ENCODE measurements at regions not wholly inside any gene's neighbourhood (a gene's known extent, or its start where the extent isn't known, plus 50 kb on each side); places are given as distances from the start of the nearest gene placed in this dataset.

DNA sequence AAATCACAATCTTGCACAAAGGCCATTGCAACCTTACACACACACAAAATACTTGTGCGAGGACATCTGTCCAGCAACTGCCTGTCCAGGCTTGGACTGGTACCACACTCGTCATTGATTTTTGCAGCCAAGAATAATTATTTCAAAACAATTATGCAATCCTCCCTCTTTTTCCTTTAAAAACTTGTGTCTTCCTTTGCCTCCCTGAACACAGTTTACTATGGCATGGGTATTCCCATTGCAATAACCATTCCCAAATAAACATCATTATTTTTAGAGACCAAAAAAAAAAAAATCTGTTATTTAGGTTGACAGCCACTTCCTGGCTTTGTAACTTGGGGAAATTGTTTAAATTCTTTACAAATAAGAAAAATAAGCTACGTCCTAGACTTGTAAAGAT lies 54.0 kb downstream of the C11orf91 start:
- no peak for DNase-seq (ENCODE audit: low read depth in 3 of 3)

DNA sequence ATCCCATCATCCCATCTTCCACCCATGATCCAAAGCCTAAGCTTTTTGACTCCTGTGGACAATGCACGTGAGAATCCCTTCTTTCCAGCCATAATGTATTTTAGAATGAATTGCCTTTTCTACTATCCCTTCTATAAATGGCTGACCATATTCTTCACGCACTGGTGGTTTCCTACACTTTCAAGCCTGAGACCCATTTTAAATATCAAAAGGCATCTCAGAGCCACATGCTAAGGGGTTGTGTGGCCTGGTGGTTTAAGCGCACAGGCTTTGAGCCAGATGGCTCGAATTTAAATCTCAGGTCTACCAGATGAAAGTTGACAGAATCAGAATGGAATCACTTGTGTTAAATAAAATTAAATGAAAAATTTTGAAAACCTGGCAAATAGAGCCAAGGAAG lies 54.5 kb downstream of the C11orf91 start:
- DNase-seq (ENCODE audit: low read depth in 3 of 3): no peak

DNA sequence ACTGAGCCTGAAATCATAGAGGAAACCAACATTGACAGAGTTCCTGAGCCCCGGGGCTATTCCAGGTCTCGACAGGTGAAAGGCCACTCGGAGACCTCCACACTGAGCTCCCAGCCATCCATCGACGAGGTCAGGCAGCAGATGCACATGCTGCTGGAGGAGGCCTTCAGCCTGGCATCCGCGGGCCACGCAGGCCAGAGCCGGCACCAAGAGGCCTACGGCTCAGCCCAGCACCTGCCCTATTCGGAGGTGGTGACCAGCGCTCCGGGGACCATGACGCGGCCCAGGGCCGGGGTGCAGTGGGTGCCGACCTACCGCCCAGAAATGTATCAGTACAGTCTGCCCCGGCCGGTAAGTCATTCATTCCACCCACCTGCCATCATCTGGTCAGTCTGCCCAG lies 54.9 kb downstream of the C11orf91 start:
- DNase-seq (ENCODE audit: low read depth in 3 of 3): no peak

DNA sequence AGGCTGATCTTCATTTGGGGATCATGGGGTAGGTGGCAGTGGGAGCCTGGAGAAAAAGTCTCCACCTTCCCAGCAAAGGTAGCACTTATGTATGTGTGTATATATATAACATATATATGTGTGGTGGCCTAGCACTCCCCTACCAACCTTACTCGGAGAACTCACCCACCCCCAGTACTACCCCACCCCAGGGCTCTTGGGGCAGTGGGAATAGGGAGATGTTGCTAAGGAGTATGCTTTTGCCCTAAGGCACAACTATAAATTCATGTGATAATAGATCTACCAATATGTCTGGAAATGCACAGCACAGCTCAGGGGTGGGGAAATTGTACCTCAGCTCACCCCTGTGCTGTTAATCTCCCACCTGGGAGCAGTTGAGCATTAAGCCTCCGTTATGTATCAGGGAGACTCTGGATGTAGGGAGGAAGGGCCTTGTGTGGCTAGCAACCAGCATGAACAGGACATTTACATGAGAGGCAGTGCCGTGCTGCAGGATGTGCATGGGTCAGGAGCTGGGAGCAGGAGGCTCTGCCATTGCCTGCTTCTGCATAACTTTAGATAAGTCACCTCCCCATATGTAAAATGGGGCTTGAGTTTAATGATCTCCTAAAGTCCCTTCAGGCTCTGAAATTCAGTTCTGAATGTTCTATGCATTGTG lies 57.3 kb downstream of the C11orf91 start:
- no peak for DNase-seq (ENCODE audit: low read depth in 3 of 3)

DNA sequence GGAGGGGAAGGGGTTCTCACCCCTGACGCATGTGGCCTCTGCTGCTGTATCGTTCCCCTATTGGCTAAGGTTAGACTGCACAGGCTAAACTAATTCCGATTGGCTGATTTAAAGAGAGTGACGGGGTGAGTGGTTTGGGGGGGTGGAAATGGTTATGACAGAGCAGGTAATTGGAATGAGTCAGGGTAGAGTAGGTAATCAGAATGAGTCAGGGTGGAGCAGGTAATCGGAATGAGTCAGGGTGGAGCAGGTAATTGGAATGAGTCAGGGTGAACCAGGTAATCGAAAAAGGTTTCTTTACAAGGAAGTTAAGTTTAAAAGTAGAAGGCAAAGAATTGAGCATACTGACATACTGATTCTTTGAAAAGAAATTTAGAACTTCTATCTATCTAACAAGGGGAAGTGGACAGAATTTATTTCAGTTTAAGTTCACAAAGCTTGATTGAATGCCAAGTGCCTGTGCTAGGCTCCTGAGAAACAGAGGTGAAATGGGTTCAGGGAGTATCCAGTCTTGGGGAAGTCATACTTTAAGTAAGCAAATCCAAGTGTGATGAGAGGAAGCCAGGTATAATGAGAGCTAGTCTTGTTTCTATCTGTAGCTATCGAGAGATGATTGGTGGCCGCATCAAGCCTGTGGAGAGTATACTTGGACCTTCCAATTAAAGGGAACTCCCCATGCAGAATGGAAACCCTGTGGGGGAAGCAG lies 58.0 kb downstream of the C11orf91 start:
- no peak for DNase-seq (ENCODE audit: low read depth in 3 of 3)

DNA sequence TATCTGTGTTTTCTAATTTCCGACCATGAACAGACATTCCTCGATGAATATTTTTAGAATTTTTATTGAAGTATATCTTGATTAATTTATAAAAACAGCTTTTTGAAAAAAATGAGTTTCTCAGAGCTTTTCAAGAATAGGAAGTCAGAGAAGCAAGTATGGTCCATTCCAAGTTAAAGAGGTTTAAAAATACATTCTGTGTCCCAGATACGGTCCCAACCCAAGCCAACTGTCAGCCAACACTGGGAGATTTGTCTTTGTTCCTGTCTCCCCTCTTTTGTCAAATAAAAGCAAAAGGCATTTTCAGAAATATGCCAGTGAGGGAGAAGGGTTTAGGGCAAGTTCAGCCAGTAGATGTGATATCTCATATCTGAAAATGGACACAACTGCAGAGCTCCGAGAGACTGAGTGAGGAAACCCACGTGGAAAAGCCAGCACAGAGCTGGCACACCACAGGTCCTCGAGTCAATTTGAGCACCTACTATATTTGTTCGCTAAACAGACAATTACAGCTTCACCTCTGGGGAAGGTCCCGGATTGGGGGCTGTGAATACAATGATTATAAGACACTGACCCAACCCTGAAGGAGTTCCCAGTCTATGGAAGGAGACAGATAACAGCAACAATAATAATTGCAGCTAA lies 59.8 kb downstream of the C11orf91 start:
- DNase-seq (ENCODE audit: low read depth in 3 of 3): no peak

DNA sequence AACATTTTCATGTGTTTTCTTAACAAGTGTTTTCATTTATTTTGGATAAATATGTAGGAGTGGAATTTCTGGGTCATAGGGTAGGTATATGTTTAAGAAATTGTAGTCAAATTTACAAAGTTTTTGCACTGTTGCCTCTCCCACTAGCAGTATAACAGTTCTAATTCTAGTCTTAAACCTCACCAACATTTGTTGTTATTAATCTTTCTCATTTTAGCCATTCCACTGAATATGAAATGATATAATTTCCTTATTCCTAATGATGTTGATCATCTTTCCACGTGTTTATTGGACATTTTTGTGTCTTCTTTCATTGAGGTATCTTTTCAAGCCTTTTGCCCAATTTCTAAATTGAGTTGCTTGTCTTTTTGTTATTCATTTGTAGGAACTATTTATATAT lies 62.0 kb downstream of the C11orf91 start:
- DNase-seq (ENCODE audit: low read depth in 3 of 3): no peak

DNA sequence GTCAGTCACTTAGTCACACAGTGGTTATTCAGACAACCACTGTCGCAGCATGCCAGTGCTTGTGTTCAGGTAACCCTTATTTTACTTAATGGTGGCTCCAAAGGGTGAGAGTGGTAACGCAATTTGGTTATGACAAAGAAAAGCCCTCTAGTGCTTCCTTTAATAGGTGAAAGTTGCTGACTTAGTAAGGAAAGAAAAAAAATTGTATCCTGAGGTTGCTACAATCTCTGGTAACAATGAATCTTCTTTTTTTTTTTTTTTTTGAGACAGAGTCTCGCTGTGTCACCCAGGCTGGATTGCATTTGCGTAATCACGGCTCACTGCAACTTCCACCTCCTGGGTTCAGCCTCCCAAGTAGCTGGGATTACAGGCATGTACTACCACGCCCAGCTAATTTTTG lies 64.5 kb downstream of the C11orf91 start:
- DNase-seq (ENCODE audit: low read depth in 3 of 3): no peak

DNA sequence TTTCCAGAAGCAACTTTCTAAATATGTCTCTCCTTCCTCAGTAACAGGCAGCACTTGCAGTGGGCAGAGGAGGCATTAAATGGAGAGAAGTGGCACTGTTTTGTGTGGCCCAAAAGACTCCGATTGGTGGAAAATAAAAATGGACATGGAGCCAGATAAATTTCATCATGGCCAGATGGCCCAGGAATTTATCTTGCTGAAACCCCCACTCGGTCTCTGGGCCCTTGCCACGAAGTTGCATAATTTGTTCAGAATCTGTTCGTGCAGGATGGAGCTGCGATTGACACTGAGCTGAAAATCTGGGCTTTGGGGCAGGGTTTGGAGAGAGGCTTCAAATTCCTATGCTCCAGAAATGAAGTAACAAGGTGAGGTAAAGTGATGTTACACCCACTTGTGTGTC lies 65.5 kb downstream of the C11orf91 start:
- no peak for DNase-seq (ENCODE audit: low read depth in 3 of 3)

DNA sequence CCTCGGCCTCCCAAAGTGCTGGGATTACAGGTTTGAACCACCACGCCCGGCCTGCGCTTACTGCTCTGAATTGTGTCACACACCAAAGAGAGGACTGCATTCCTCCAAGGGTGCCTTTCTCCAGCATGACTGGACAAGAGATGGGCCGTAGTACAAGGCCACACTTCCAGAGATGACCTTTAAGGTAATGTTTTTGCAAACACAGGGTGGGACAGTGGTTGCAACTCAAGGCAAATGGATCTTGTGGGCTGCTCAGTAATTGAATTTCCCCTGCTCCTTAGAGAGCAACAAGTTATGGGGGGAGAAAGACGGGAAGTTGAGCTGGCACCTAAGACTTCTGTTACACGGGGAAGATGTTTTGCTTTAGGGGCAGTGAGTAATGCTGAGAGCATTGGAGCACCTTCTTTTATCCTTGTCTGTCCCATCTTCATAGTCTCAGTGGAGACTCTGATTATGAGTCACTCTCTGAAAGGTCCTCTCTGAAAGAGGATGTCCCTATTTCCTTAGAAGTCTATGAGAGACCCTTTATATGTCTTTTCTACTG lies 66.3 kb downstream of the C11orf91 start:
- DNase-seq (ENCODE audit: low read depth in 3 of 3): no peak

DNA sequence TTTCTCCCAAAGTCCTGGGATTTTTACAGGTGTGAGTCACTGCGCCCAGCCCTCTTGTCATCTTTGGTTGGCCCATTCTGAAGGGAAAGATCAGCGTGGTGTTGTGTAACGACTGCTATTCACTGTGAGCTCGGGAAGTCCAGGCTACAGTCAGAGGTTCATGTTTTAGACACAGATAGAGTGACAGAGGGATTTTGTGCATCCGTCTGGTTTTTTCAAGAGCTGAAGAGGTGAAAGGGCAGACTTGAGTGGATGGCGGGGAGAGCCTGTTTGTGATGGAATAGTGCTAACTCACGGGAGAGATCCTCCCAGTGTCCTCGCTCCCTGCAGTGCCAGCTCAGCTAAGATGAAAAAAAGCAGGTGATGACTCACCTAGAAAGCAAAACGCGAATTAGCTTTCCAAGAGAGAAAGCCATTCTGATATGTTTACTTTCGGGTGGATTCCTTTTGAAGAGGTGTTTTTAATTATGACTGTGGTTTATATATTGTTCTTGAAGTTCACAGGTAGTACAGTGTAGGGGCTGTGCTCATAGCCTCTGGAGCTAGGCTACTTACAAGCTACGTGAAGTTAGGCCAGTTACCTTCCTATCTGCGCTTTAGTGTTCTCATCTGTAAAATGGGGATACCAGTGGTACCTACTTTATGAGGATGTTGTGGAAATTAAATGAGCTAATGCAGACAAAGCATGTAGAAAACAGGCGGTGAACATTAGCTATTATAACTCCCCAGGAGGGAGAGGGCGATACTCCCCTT lies 67.2 kb downstream of the C11orf91 start:
- DNase-seq (ENCODE audit: low read depth in 3 of 3): no peak

DNA sequence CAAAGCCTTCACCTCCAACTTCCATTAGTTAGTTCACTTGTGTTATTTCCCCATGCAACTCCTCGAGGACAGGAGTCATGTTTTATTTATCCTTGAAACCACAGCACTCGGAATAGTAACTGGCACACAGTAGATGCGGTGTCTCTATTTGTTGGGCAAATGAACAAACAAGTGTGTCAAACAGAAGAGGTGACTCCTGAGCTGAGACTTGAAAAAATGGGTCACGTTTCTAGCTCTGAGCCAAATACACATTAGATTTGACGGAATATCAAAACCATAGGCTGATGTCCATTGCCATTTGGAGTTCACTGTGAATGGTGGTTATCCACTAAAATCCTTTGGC lies 68.9 kb downstream of the C11orf91 start:
- DNase-seq (ENCODE audit: low read depth in 3 of 3): no peak

DNA sequence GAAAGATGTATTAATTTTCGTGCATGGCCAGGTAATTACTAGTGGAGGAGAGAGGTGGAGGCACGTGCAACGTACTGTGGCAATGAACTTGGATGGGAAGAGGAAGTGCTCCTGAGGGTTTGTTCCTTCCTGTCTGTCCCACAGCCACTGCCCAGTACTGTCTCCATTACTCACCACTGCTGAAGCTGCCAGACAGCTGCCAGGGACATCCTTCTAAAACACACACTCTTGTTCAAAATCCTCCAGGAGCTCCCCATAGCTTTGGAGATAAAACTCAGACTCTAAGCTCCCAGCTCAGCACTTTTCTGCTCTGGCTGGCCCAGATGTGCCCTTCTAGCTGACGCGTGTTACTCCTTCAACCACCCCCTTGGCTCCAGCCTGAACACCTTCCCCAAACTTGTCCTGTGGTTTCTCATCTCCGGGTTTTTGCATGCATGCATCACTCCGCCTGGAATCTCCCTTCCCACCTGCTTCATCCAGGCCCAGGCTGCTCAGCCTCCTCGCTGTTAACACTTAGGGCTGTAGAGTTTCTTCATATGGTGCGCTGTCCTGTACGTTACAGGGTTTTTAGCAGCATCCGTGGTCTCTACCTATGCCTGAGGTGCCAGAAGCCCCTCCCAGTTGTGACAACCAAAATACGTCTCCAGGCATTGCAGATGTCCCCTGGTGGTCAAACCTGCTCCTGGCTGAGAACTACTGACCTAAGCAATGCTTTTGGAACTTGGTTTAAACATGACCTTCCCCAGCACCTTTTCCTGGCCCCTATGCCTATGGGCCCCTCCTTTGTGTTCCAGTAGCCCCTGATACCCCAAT lies 69.5 kb downstream of the C11orf91 start:
- no peak for DNase-seq (ENCODE audit: low read depth in 3 of 3)

DNA sequence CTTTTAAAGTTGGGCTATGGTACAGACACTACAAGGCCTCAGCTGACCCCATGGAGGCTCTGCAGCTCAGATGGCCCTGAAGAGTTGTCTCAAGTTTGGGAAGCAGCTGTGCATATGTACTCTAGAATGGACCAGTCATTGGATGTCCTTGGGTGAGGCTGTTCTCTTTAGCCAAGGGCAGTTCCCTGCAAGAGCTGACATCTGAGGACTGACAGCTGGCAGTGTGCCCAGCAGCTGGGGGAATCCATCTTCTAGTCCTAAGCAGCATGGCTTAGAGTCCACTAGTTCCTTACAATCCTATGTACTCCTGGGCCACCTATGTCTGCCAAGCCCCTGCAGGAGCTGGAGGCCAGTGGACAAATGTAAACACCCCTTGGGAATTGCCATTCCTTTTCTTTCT lies 76.5 kb downstream of the C11orf91 start:
- no peak for DNase-seq (ENCODE audit: low read depth in 3 of 3)

DNA sequence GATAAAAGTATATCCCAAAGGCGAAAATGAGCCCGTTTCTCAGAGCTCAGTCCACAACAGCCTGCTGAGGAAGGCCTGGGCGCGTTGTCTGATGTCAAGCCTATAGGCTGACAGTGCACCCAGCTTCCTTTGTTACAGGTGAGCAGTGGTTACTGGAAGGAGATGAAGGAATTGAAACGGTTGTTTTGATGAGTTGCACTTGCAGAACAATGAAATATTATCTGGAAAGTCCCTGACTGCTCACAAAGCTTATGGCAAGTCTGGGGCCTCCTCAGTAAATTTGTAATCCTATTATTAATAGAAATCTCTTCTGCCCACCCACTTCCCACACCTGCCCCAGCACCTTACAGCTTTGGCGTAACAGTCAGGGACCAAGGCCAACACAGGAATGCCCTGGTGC lies 77.8 kb downstream of the C11orf91 start:
- no peak for DNase-seq (ENCODE audit: low read depth in 3 of 3)

DNA sequence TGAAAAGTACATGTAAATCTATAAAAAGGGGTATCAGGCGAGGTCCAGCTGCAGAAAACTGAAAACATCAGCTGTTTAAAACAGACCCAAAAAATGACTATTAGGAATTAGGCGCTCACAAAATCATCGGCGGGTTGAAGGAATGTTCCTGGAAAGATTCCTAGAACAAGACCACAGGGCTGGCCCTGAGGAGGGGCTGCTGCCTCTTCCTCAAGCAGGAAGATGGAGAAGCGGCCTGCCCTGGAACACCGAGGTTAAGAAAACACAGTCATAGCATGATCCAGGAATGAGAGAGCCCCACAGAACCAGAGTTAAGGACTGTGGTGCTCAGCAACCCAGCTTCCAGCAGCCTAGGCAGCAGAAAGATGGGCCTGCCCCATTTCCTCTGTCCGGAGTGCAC lies 78.4 kb downstream of the C11orf91 start:
- DNase-seq (ENCODE audit: low read depth in 3 of 3): no peak

DNA sequence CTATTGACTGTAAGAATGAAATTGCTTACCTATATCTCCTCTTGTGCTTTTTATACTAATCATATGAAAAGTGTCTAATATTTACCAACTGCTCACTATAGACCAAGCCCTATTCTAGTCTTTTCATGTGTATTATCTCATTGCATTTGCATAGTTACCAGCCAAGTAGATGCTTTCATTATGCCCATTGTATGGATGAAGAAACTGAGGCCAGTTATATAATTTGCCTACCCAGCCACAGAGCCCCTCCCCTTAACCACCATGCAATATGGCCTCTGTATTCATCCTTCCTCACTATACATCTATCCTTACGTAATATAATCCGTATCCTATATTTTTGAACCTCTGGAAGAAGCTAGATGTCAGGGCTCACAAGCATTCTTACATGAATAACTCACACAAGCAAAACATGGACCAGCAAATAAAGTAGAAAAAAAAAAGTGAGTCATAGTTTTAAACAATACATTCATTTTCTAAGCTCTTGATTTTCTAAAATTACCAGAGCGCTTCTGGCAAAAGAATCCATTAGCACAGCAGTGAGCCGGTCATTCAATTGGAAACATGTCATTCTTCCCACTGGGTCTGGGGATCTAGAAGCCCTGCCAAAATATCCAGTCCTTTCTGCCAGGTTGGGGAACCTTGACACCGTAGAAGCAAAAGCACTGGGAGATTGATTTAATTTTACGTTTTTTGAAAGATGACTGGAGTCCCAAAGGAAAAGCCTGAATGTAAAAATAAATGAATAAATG lies 80.0 kb downstream of the C11orf91 start:
- DNase-seq (ENCODE audit: low read depth in 3 of 3): no peak

DNA sequence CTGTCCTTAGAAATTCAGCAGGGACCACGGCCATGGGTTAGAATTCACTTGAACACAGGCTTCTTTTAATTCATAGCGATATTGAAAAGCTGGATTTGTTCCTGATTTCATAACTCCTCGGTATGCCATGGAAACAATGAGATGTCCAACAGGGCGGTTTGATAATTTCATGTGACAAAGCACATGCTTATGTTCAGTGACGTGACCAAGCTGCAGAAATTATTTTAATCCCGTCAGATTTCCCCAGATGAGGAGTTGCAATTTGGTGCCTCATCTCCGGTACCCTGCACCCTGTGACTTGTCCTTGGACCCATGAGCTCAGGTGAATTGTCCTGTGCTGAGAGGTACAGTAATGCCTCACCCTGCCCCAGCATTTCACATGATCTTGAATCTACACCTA lies 81.7 kb downstream of the C11orf91 start:
- DNase-seq (ENCODE audit: low read depth in 3 of 3): no peak

DNA sequence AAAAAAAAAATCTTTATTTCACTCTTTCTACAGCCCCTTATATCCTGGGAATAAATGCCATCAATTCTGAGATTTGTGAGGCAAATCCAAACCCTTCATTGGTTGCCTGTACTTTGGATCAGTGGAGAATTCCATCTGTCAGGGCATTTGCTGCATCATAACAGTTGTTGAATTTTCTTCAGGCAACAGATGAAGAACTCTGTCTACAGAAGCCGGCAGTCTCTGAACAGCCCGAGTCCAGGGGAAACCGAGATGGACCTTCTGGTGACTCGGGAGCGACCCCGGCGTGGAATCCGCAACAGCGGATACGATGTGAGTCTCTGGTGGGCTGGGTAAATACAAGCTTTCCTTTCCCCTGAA lies 82.3 kb downstream of the C11orf91 start:
- no peak for DNase-seq (ENCODE audit: low read depth in 3 of 3)

DNA sequence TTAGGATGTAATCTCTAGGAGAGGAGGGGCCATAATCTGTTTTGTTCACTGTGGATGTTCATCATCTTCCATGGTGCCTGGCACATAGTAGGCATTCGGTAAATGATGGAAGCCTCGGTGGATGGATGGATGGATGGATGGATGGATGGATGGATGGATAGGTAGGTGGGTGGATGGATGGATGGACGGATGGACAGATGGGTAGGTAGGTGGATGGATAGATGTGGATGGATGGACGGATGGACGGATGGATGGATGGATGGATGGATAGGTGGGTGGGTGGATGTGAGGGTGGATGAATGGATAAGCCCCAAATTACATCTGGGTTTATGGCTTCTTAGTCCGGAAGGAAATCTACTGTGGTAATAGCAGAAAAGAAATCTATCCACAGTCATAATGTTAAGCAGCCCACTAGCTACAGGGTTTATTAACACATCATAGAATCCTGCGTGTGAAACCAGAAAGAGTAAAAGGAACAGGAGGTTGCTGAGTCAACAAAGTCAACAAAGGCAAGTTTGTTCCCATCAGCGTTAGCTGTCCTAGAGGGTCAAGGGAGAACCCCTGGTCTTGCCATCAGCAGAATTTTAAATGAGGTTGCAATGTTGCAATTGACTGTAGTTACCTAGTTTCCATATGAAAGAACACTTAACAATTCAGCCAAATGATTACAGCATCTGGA lies 82.8 kb downstream of the C11orf91 start:
- DNase-seq (ENCODE audit: low read depth in 3 of 3): no peak

All from stimulated activated CD4-positive, alpha-beta T cell treated with anti-CD3 and anti-CD28 coated beads, TNF-alpha, amount 100 ng/mL, for 48 hours (primary cell).